HG02870 (cell line): ENCODE measurements at regions not wholly inside any gene's neighbourhood (a gene's known extent, or its start where the extent isn't known, plus 50 kb on each side); places are given as distances from the start of the nearest gene placed in this dataset.
"Not testable (repeated sequence)": the region's sequence is repeated elsewhere in the genome, so short reads cannot be mapped to it uniquely, and the experiment has no call there.

Experiments used
- ATAC-seq: cut with Tn5 transposase; IDR thresholded peaks from one replicate; pipeline ENCODE4 v1.9.1; 2021; ENCODE audit warnings: mild to moderate bottlenecking, moderate library complexity; ENCODE audit not compliant: unreplicated experiment

DNA sequence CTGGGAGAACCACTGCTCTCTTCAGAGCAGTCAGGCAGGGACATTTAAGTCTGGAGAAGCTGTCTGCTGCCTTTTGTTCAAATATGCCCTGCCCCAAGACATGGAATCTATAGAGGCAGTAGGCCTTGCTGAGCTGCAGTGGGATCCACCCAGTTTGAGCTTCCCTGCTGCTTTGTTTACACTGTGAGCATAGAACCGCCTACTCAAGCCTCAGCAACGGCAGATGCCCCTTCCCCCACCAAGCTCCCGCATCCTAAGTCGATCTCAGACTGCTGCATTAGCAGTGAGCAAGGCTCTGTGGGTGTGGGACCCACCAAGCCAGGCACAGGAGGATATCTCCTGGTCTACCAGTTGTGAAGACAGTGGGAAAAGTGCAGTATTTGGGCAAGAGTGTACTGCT, 54.6 kb upstream of the POGK start:
- not testable (repeated sequence) for ATAC-seq

- ATAC-seq, result no peak
These were observed 53.3 kb upstream of the POGK start for GRCh38 chr1:166785987-166786386.

- no peak for ATAC-seq
These were observed 50.0 kb upstream of the POGK start for GRCh38 chr1:166789286-166789685.
